ENCODE measurements at regions not wholly inside any gene's neighbourhood (a gene's known extent, or its start where the extent isn't known, plus 50 kb on each side); places are given as distances from the start of the nearest gene placed in this dataset.

GRCh38 chr2:116366212-116366611 is 1448.3 kb upstream of the DDX18 start:
- DNase-seq, result no peak

- DNase-seq, result no peak
Observed at GRCh38 chr2:116378786-116379185, 1435.7 kb upstream of the DDX18 start.

- no peak for DNase-seq
Observed at GRCh38 chr2:116411211-116411610, 1403.3 kb upstream of the DDX18 start.

- DNase-seq, result no peak
Observed at GRCh38 chr2:116413659-116414058, 1400.8 kb upstream of the DDX18 start.

- DNase-seq, result no peak
Observed at GRCh38 chr2:116416731-116417377, 1397.6 kb upstream of the DDX18 start.

- no peak for DNase-seq
Observed at GRCh38 chr2:116435648-116436047, 1378.8 kb upstream of the DDX18 start.

- no peak for DNase-seq
Observed at GRCh38 chr2:116440104-116440653, 1374.3 kb upstream of the DDX18 start.

- no peak for DNase-seq
Observed at GRCh38 chr2:116442418-116442817, 1372.1 kb upstream of the DDX18 start.

GRCh38 chr2:116444256-116444872 is 1370.1 kb upstream of the DDX18 start:
- DNase-seq, result no peak

- no peak for DNase-seq
Observed at GRCh38 chr2:116450990-116451389, 1363.5 kb upstream of the DDX18 start.

GRCh38 chr2:116452651-116453050 is 1361.8 kb upstream of the DDX18 start:
- DNase-seq, result no peak

- DNase-seq, result no peak
Observed at GRCh38 chr2:116456429-116456828, 1358.1 kb upstream of the DDX18 start.

- DNase-seq, result peak; percentile 9
Observed at GRCh38 chr2:116467243-116467642, 1347.2 kb upstream of the DDX18 start.

- no peak for DNase-seq
Observed at GRCh38 chr2:116477229-116477628, 1337.3 kb upstream of the DDX18 start.

- DNase-seq, result no peak
Observed at GRCh38 chr2:116487336-116487735, 1327.2 kb upstream of the DDX18 start.

- no peak for DNase-seq
Observed at GRCh38 chr2:116489292-116489691, 1325.2 kb upstream of the DDX18 start.

GRCh38 chr2:116489944-116490343 is 1324.5 kb upstream of the DDX18 start:
- DNase-seq, result no peak

- DNase-seq, result no peak
Observed at GRCh38 chr2:116490511-116491145, 1323.9 kb upstream of the DDX18 start.

- no peak for DNase-seq
Observed at GRCh38 chr2:116491292-116491691, 1323.2 kb upstream of the DDX18 start.

GRCh38 chr2:116499389-116499788 is 1315.1 kb upstream of the DDX18 start:
- DNase-seq, result no peak

- DNase-seq, result peak; percentile 39
Observed at GRCh38 chr2:116510117-116510671, 1304.3 kb upstream of the DDX18 start.

- no peak for DNase-seq
Observed at GRCh38 chr2:116511426-116511825, 1303.1 kb upstream of the DDX18 start.

- DNase-seq, result no peak
Observed at GRCh38 chr2:116513991-116514390, 1300.5 kb upstream of the DDX18 start.

- no peak for DNase-seq
Observed at GRCh38 chr2:116517936-116518335, 1296.6 kb upstream of the DDX18 start.
